Neural cell (in vitro differentiated cells): ENCODE measurements at regions not wholly inside any gene's neighbourhood (a gene's known extent, or its start where the extent isn't known, plus 50 kb on each side); places are given as distances from the start of the nearest gene placed in this dataset.
"Not testable (repeated sequence)": the region's sequence is repeated elsewhere in the genome, so short reads cannot be mapped to it uniquely, and the experiment has no call there.

Source experiments
- H2AFZ ChIP-seq: fragments of 200-600, 300-800 bp; sonication (generic), shearing (Covaris generic); 2 replicates; pipeline ENCODE4 v1.6.0; 2014; ENCODE audit warnings: low read depth, mild to moderate bottlenecking, antibody characterized with exemption, low read length, moderate library complexity
- H3F3A ChIP-seq: fragments of 200-600 bp; shearing (Covaris generic); 2 replicates; pipeline ENCODE4 v1.6.1; 2016; ENCODE audit warnings: mild to moderate bottlenecking, moderate library complexity, mixed read lengths, antibody characterized with exemption, low read length; ENCODE audit not compliant: insufficient read depth, poor library complexity, severe bottlenecking
- H3K27ac ChIP-seq: fragments of 200-600, 300-800 bp; sonication (generic), shearing (Covaris generic); 2 replicates; pipeline ENCODE4 v1.5.1; 2014; ENCODE audit warnings: mild to moderate bottlenecking, low read length, moderate library complexity
- H3K27me3 ChIP-seq: fragments of 300-800, 200-600 bp; sonication (generic), shearing (Covaris generic); 2 replicates; pipeline ENCODE4 v1.6.0; 2014; ENCODE audit warnings: mild to moderate bottlenecking, low read depth, low read length, moderate library complexity; ENCODE audit not compliant: insufficient read depth
- H3K36me3 ChIP-seq: fragments of 300-800, 200-600 bp; sonication (generic), shearing (Covaris generic); 2 replicates; pipeline ENCODE4 v1.5.1; 2014; ENCODE audit warnings: mild to moderate bottlenecking, antibody characterized with exemption, low read length, moderate library complexity; ENCODE audit not compliant: insufficient read depth
- H3K4me2 ChIP-seq: fragments of 300-800, 200-600 bp; sonication (generic), shearing (Covaris generic); 2 replicates; pipeline ENCODE4 v1.6.0; 2014; ENCODE audit warnings: mild to moderate bottlenecking, low read length
- H3K4me3 ChIP-seq: fragments of 300-800, 200-600 bp; sonication (generic), shearing (Covaris generic); 2 replicates; pipeline ENCODE4 v1.5.1; 2014; ENCODE audit warnings: mild to moderate bottlenecking, low read length, moderate library complexity
- H3K79me2 ChIP-seq: fragments of 200-600 bp; shearing (Covaris generic); replicated peaks from 2 replicates; pipeline ENCODE4 v1.6.0; 2014; ENCODE audit warnings: mild to moderate bottlenecking, low read length, moderate library complexity; ENCODE audit not compliant: insufficient read depth
- H3K9ac ChIP-seq: fragments of 300-800, 200-600 bp; sonication (generic), shearing (Covaris generic); 2 replicates; pipeline ENCODE4 v1.6.1; 2016; ENCODE audit warnings: mild to moderate bottlenecking, low read length, mixed read lengths
- H3K9me2 ChIP-seq: fragments of 200-600 bp; shearing (Covaris generic); 2 replicates; pipeline ENCODE4 v1.6.1; 2016; ENCODE audit warnings: mild to moderate bottlenecking, low read length, mixed read lengths; ENCODE audit not compliant: insufficient read depth
- H3K9me3 ChIP-seq: fragments of 200-600, 300-800 bp; sonication (generic), shearing (Covaris generic); 2 replicates; pipeline ENCODE4 v1.6.1; 2016; ENCODE audit warnings: mild to moderate bottlenecking, mixed run types, low read length, moderate library complexity, mixed read lengths
- H4K20me1 ChIP-seq: fragments of 200-600 bp; shearing (Covaris generic); 2 replicates; pipeline ENCODE4 v1.6.1; 2016; ENCODE audit warnings: mild to moderate bottlenecking, mixed run types; ENCODE audit not compliant: insufficient read depth
- EZH2 ChIP-seq: fragments of 200-600, 300-800 bp; shearing (Covaris generic), sonication (generic); IDR thresholded peaks from 2 replicates; pipeline ENCODE4 v1.6.1; 2014; ENCODE audit warnings: antibody characterized with exemption, low read length, borderline replicate concordance, mild to moderate bottlenecking; ENCODE audit not compliant: insufficient read depth, poor library complexity, severe bottlenecking
- MXI1 ChIP-seq: fragments of 450-650 bp; conservative IDR thresholded peaks from 2 replicates; pipeline ENCODE4 v1.6.1; 2014; ENCODE audit warnings: antibody characterized with exemption, mild to moderate bottlenecking; ENCODE audit not compliant: poor library complexity, severe bottlenecking
- TAF1 ChIP-seq: IDR thresholded peaks from 2 replicates; pipeline ENCODE4 v1.6.1; 2012; ENCODE audit warnings: low read depth

- H3K4me2 ChIP-seq: no peak overlapping the region
- no peaks in the 10 kb centered on the region for H4K20me1 ChIP-seq
- no peaks in the 10 kb centered on the region for H3F3A ChIP-seq
- no peaks in the 10 kb centered on the region for H3K36me3 ChIP-seq
- H2AFZ ChIP-seq: no peak overlapping the region
- no peak overlapping the region for H3K27ac ChIP-seq
- no peaks in the 10 kb centered on the region for H3K9me2 ChIP-seq
- H3K4me3 ChIP-seq: no peak overlapping the region
- H3K79me2 ChIP-seq: no peaks in the 10 kb centered on the region
- H3K9me3 ChIP-seq: no peaks in the 10 kb centered on the region
- no peaks in the 10 kb centered on the region for H3K27me3 ChIP-seq
- H3K9ac ChIP-seq: no peak overlapping the region
- TF ChIP-seq EZH2 (no peak), MXI1 (no peak), TAF1 (no peak)
Measured at GRCh38 chr20:5662769-5663168, 52.0 kb upstream of the GPCPD1 start.

GRCh38 chr20:5660756-5661155 lies 50.0 kb upstream of the GPCPD1 start:
- H3K27me3 ChIP-seq, H3K9me2 ChIP-seq, H3K9me3 ChIP-seq, H4K20me1 ChIP-seq, H3K4me3 ChIP-seq, H3K9ac ChIP-seq, H3F3A ChIP-seq, H2AFZ ChIP-seq, H3K27ac ChIP-seq, H3K79me2 ChIP-seq, H3K4me2 ChIP-seq, H3K36me3 ChIP-seq: not testable (repeated sequence)
